HCT116 (cell line): ENCODE measurements at regions not wholly inside any gene's neighbourhood (a gene's known extent, or its start where the extent isn't known, plus 50 kb on each side); places are given as distances from the start of the nearest gene placed in this dataset.

Experiments
- ATAC-seq: fragments of 200-7000 bp; cut with Tn5 transposase; 2 replicates; pipeline ENCODE4 v1.9.1; 2020; ENCODE audit warnings: mild to moderate bottlenecking, moderate library complexity
- BruUV-seq: library from RNA; stranded (reverse); fragments of 400-500 nt; replicated peaks from 2 replicates; lab custom pipeline; 2021; lab: Mats Ljungman, UMichigan
- CTCF ChIA-PET: fragments of 300-600 bp; sonication (Branson Sonifier 250); formaldehyde crosslinking; loops from one replicate; lab custom pipeline; 2021; ENCODE audit warnings: antibody characterized with exemption; lab: Charles Lee
- POLR2A ChIA-PET: fragments of 300-600, 350-600 bp; sonication (Branson Sonifier 250); formaldehyde crosslinking; loops from one replicate; lab custom pipeline; 2021; ENCODE audit warnings: antibody characterized with exemption; lab: Charles Lee
- RAD21 ChIA-PET, 2 experiments: fragments of 300-600 bp; sonication (Branson Sonifier 250); formaldehyde crosslinking; loops; one replicate each; lab custom pipeline; 2023; ENCODE audit warnings: low total read pairs in 2 of 2; ENCODE audit not compliant: uncharacterized antibody in 2 of 2, unreplicated experiment in 2 of 2, low non-redundant PET in 1 of 2; lab: Charles Lee
- DNase-seq: peaks from one replicate; pipeline ENCODE4 v3.0.0-alpha.2; 2010; ENCODE audit warnings: low read depth, low spot score
- H2AFZ ChIP-seq: fragments of 200-600 bp; shearing (Covaris generic), sonication (generic); 2 replicates; pipeline ENCODE4 v1.6.1; 2017; ENCODE audit warnings: low read depth, mixed run types, mixed read lengths, antibody characterized with exemption, low read length; ENCODE audit not compliant: poor library complexity, severe bottlenecking
- H3K27ac ChIP-seq: 2 replicates; pipeline ENCODE4 v1.5.1; 2012; ENCODE audit warnings: low read depth, low read length
- H3K27me3 ChIP-seq: fragments of 200-600 bp; sonication (generic); 2 replicates; pipeline ENCODE4 v1.6.1; 2016; ENCODE audit warnings: mixed run types, low read length, mixed read lengths; ENCODE audit not compliant: insufficient read depth
- H3K36me3 ChIP-seq, 2 experiments: fragments of 200-500 bp in 1 of 2; fragments of 200-600 bp in 1 of 2; sonication (Bioruptor generic) in 1 of 2; sonication (generic) in 1 of 2; 2 replicates each; pipeline versions ENCODE4 v1.5.1 to v1.6.1; 2014 to 2016; ENCODE audit warnings: low read length in 2 of 2, inconsistent platforms in 1 of 2, mixed read lengths in 1 of 2, mixed run types in 1 of 2; ENCODE audit not compliant: insufficient read depth in 2 of 2, control insufficient read depth in 1 of 2
- H3K4me1 ChIP-seq, 2 experiments: fragments of 200-600 bp in 1 of 2; sonication (generic) in 1 of 2; 2 replicates each; pipeline versions ENCODE4 v1.5.1 to v1.6.1; 2012 to 2017; ENCODE audit warnings: low read length in 2 of 2, inconsistent platforms in 1 of 2, mild to moderate bottlenecking in 1 of 2, mixed read lengths in 1 of 2, mixed run types in 1 of 2, moderate library complexity in 1 of 2; ENCODE audit not compliant: insufficient read depth in 2 of 2, control insufficient read depth in 1 of 2
- H3K4me2 ChIP-seq: fragments of 200-600 bp; sonication (generic); 2 replicates; pipeline ENCODE4 v1.6.1; 2017; ENCODE audit warnings: mixed run types, low read length, mixed read lengths
- H3K4me3 ChIP-seq, 2 experiments: fragments of 200-600 bp in 1 of 2; sonication (generic) in 1 of 2; replicated peaks in 1 of 2; 2 replicates each; pipeline ENCODE4 v1.5.1; 2011 to 2016; ENCODE audit warnings: low read length in 2 of 2, control low read depth in 1 of 2, low read depth in 1 of 2, mild to moderate bottlenecking in 1 of 2, mixed read lengths in 1 of 2, mixed run types in 1 of 2
- H3K79me2 ChIP-seq: fragments of 200-600 bp; sonication (generic); 2 replicates; pipeline ENCODE4 v1.6.1; 2017; ENCODE audit warnings: mild to moderate bottlenecking, mixed run types, low read length, moderate library complexity, mixed read lengths; ENCODE audit not compliant: insufficient read depth
- H3K9ac ChIP-seq: fragments of 200-600 bp; sonication (generic); 2 replicates; pipeline ENCODE4 v1.6.1; 2016; ENCODE audit warnings: low read length, mixed read lengths
- H3K9me2 ChIP-seq: fragments of 200-600 bp; sonication (generic), shearing (Covaris generic); 2 replicates; pipeline ENCODE4 v1.6.1; 2017; ENCODE audit warnings: mixed run types, mild to moderate bottlenecking, moderate library complexity; ENCODE audit not compliant: insufficient read depth
- H3K9me3 ChIP-seq, 2 experiments: fragments of 200-500 bp in 1 of 2; fragments of 200-600 bp in 1 of 2; sonication (Bioruptor generic) in 1 of 2; sonication (generic) in 1 of 2; 2 replicates each; pipeline ENCODE4 v1.6.1; 2014 to 2017; ENCODE audit warnings: low read length in 2 of 2, mixed read lengths in 2 of 2, inconsistent platforms in 1 of 2, low read depth in 1 of 2, mild to moderate bottlenecking in 1 of 2, mixed run types in 1 of 2, moderate library complexity in 1 of 2; ENCODE audit not compliant: control insufficient read depth in 1 of 2, insufficient read depth in 1 of 2
- H4K20me1 ChIP-seq: fragments of 200-600 bp; sonication (generic), shearing (Covaris generic); 2 replicates; pipeline ENCODE4 v1.6.1; 2017; ENCODE audit warnings: mixed run types, mild to moderate bottlenecking, moderate library complexity; ENCODE audit not compliant: insufficient read depth
- ATF3 ChIP-seq: IDR thresholded peaks from 2 replicates; pipeline ENCODE4 v1.6.1; 2012
- CTCF ChIP-seq, 3 experiments: fragments of 200-600 bp in 1 of 3; sonication (generic) in 1 of 3; IDR thresholded peaks in 2 of 3; conservative IDR thresholded peaks in 1 of 3; 2 replicates each; pipeline ENCODE4 v1.5.1; 2012 to 2017; ENCODE audit warnings: low read depth in 2 of 3, low read length in 2 of 3, antibody characterized with exemption in 1 of 3, borderline replicate concordance in 1 of 3, control low read depth in 1 of 3, mild to moderate bottlenecking in 1 of 3, mixed read lengths in 1 of 3, mixed run types in 1 of 3, moderate library complexity in 1 of 3; ENCODE audit not compliant: insufficient read depth in 1 of 3
- ELF1 ChIP-seq: IDR thresholded peaks from 2 replicates; pipeline ENCODE4 v1.6.1; 2012; ENCODE audit warnings: low read depth, borderline replicate concordance
- EZH2phosphoT487 ChIP-seq: fragments of 200-600 bp; IDR thresholded peaks from 2 replicates; pipeline ENCODE4 v1.6.1; 2018; ENCODE audit warnings: antibody characterized with exemption, borderline replicate concordance
- JUND ChIP-seq: IDR thresholded peaks from 2 replicates; pipeline ENCODE4 v1.6.1; 2012
- MAX ChIP-seq: IDR thresholded peaks from 2 replicates; pipeline ENCODE4 v1.6.1; 2012
- POLR2A ChIP-seq: IDR thresholded peaks from 2 replicates; pipeline ENCODE4 v1.7.0; 2011; ENCODE audit warnings: borderline replicate concordance; ENCODE audit not compliant: insufficient read depth, insufficient read length; ENCODE audit errors: extremely low read depth
- POLR2AphosphoS5 ChIP-seq: IDR thresholded peaks from 2 replicates; pipeline ENCODE4 v1.6.1; 2011; ENCODE audit warnings: mild to moderate bottlenecking, low read depth, low read length, moderate library complexity
- YY1 ChIP-seq: IDR thresholded peaks from 2 replicates; pipeline ENCODE4 v1.6.1; 2011; ENCODE audit warnings: low read length, low read depth, moderate library complexity, mild to moderate bottlenecking; ENCODE audit not compliant: insufficient replicate concordance; ENCODE audit errors: extremely low read depth
- ZFX ChIP-seq: fragments of 450-650 bp; IDR thresholded peaks from 2 replicates; pipeline ENCODE4 v1.6.1; 2017
- ZNF274 ChIP-seq: fragments of 200-500 bp; sonication (Bioruptor generic); IDR thresholded peaks from 2 replicates; pipeline ENCODE4 v1.6.1; 2014; ENCODE audit warnings: mild to moderate bottlenecking, low read depth, low read length, inconsistent platforms
- intact Hi-C: fragments of 100-400 bp; cut with micrococcal nuclease; formaldehyde crosslinking; loops from 2 replicates; pipeline ENCODE4 v1.10.0; 2022

GRCh38 chr11:71197096-71197495 is 55.3 kb downstream of the SHANK2 start:
- intact Hi-C loops: no loop called here
- no peaks in the 10 kb centered on the region for H3K36me3 ChIP-seq
- no peaks in the 10 kb centered on the region for H4K20me1 ChIP-seq
- BruUV-seq: no TSS peak
- no peak overlapping the region for H2AFZ ChIP-seq
- ChIA-PET POLR2A (no interaction called here), RAD21 (no interaction called here), CTCF (no interaction called here)
- no peaks in the 10 kb centered on the region for H3K79me2 ChIP-seq
- H3K27ac ChIP-seq: no peak overlapping the region
- H3K9ac ChIP-seq: no peak overlapping the region
- ATAC-seq: no peak
- no peak overlapping the region for H3K4me3 ChIP-seq
- no peaks in the 10 kb centered on the region for H3K27me3 ChIP-seq
- DNase-seq: no peak
- H3K4me1 ChIP-seq: peaks cover 0 to 8% of the 10 kb centered on the region in 2 experiments; a peak in 1 of 4 replicates
- no peaks in the 10 kb centered on the region for H3K9me2 ChIP-seq
- no peak overlapping the region for H3K4me2 ChIP-seq
- TF ChIP-seq CTCF (IDR thresholded peaks at IDR 0.05 in 2 of 3, conservative IDR thresholded peaks at IDR 0.05 in 1 of 3; ENCODE audit: borderline replicate concordance in 1 of 3, insufficient read depth in 1 of 3, low read depth in 2 of 3, low read length in 2 of 3): no peak
- no peak for TF ChIP-seq EZH2phosphoT487
- no peak for TF ChIP-seq YY1
- no peak for TF ChIP-seq MAX
- no peak for TF ChIP-seq POLR2AphosphoS5
- TF ChIP-seq ELF1: no peak
- no peak for TF ChIP-seq ZNF274
- TF ChIP-seq ZFX: no peak
- TF ChIP-seq JUND: no peak
- TF ChIP-seq ATF3: no peak
- TF ChIP-seq POLR2A: no peak
- TF ChIP-seq, all 23 proteins: peak for 0
- no peaks in the 10 kb centered on the region for H3K9me3 ChIP-seq
